ENCODE measurements at regions not wholly inside any gene's neighbourhood (a gene's known extent, or its start where the extent isn't known, plus 50 kb on each side); places are given as distances from the start of the nearest gene placed in this dataset.

DNA sequence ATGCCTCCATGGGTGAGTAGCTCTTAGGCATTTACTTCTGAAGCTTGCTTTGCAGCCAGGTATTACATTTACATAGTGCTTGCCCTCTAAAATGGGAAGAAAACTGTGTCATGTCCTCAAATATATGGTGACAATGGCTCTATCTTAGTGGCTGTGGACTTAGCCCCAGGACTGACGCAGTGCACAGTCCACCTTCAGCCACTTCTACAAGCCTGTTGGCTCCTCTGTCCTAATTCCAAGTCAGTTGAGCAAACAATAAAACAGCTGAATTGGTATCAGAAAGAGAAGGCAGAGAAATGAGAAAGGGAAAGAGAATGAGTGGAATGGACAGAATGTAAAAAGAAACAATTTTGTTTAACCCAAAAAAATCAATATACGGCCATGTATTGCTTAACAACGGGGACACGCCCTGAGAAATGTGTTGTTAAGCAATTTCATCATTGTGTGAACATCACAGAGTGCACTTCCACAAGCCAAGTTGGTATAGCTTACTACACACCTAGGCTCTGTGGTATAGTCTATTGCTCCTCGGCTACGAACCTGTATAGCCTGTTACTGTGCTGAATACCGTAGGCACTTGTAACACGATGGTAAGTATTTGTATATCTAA lies 93.5 kb downstream of the GRIN2B start:
- TF ChIP-seq SIN3A (IDR thresholded peaks at IDR 0.05; ENCODE audit: borderline replicate concordance, insufficient read depth, low read length) = no peak
- no peak for TF ChIP-seq REST (IDR thresholded peaks at IDR 0.05; ENCODE audit: insufficient read depth in 1 of 2, low read depth in 2 of 2, low read length in 2 of 2)
- no peak for TF ChIP-seq TAF1 (IDR thresholded peaks at IDR 0.05; ENCODE audit: borderline replicate concordance, insufficient read depth, low read length)

All from PFSK-1 (cell line).